GM18508 (cell line): ENCODE measurements at regions not wholly inside any gene's neighbourhood (a gene's known extent, or its start where the extent isn't known, plus 50 kb on each side); places are given as distances from the start of the nearest gene placed in this dataset.

Experiments
- ATAC-seq: cut with Tn5 transposase; IDR thresholded peaks from one replicate; pipeline ENCODE4 v1.9.1; 2021; ENCODE audit warnings: moderate number of reproducible peaks; ENCODE audit not compliant: insufficient read depth, unreplicated experiment

DNA sequence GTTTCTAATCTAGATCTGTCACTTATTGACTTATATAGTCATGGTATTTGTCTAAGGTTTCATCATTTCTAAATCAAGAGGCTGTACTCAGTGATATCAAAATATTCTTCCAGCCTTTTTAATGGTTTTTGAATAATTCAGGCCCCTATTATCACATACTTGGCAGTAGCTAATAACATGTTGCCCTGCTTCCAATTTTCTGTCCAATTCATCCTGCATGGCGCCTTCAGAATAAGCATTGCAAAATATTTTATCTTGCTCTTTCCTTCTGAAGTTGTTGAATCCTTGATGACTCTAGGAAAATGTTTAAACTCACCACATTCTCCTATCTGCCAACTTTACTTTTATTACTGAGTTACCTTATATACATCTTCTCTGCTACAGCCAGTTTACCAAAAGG lies 517.2 kb upstream of the B3GALT2 start:
- ATAC-seq = no peak

- no peak for ATAC-seq
These were observed 516.7 kb upstream of the B3GALT2 start for GRCh38 chr1:193703121-193703520.

DNA sequence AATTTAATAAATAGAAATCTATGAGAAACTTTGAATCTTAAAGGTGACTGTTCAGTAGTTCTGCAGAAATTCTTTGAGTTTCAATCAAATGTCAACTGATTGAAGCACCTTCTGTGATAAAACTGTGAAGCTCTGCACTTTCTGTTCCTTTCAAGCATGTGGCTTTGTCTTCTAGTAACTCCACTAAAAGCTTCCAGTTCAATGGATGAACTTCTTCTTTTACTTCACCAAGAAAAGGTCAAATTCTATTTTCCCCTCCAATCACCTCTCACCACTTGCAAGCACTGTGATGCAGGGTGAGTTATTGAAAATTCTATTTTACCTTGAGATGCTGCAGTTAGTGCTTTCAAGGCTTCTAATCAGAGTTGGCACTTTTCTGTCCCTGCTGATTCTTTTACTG lies 515.3 kb upstream of the B3GALT2 start:
- no peak for ATAC-seq

GRCh38 chr1:193700710-193701355 lies 514.4 kb upstream of the B3GALT2 start:
- no peak for ATAC-seq

GRCh38 chr1:193699261-193699660 lies 512.8 kb upstream of the B3GALT2 start:
- no peak for ATAC-seq

GRCh38 chr1:193697776-193698175 lies 511.4 kb upstream of the B3GALT2 start:
- no peak for ATAC-seq

DNA sequence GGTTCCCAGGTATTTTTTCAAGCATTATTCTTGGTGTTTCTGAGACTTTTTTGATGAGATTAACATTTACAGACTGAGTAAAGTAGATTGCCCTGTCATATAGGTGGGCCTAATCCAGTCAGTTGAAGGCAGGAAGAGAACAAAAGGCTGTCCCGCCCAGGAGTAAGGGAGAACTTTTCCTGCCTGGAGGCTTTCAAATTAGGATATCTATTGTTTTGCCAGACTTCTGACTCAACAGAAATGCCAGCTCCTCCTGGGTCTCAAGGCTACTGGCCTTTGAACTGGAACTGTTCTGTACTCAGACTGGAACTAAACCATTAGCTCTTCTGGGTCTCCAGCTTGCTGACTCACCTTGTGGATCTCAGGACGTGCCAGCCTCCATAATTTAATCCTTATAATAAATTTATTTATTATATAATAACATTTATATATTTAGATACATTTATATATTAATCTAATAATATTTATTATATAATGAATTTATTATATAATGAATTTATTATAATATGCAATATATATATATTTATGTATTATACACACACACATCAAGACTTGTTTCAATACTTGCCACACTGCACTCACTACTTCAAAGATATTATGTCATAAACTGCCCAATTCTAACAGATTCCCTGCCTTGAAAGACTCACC lies 510.8 kb upstream of the B3GALT2 start:
- no peak for ATAC-seq

GRCh38 chr1:193694741-193695140 lies 508.3 kb upstream of the B3GALT2 start:
- no peak for ATAC-seq

- no peak for ATAC-seq
These were observed 499.6 kb upstream of the B3GALT2 start for GRCh38 chr1:193685986-193686385.

DNA sequence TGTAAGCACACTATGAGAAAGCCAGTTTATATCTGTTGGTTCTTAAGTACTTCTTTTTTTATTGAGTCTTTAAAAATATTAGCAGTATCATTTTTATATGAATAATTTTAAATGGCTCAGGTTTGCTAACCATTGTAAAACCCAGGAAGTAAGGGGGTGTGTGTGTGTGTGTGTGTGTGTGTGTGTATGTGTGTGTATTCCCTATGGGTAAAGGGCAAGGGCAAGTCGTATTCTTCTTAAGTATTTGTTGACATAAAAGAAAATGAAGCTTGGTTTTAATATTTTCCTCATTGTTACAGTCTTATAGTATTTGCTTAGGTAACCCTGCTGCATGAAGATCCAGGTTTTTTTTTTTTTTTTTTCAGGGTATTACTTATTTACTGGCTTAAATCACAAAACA lies 495.0 kb upstream of the B3GALT2 start:
- ATAC-seq = no peak

- no peak for ATAC-seq
These were observed 494.5 kb upstream of the B3GALT2 start for GRCh38 chr1:193680924-193681316.

DNA sequence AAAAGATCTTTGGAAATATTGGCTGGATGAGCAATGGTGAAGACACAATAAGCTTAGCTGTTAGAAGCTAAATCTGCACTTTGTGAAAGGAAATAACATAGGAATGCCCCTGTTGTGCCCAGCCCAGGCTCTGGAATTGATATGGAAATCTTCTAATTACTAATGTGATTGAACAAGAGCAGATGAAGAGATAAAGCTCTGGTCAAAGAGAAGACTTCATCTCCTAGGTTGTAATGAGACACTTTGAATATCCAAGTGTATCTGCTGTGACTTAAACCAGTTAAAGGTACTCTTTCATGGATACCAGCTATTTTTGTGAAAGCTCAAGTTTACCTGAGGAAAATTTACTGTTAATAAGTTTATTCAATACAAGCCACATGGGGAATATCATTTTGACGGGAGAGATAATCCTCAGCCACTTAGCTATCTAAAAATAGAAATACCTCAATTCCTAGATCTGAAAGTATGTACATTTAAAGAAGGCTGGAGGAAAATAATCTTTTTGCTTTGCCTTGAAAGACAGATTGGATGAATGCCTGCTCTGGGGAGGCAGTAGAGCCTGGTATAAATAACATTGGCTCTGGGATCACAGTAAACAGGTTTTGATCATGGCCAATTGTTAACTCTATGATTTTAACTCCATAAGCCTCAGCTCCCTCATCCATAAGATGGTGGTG lies 494.0 kb upstream of the B3GALT2 start:
- no peak for ATAC-seq

DNA sequence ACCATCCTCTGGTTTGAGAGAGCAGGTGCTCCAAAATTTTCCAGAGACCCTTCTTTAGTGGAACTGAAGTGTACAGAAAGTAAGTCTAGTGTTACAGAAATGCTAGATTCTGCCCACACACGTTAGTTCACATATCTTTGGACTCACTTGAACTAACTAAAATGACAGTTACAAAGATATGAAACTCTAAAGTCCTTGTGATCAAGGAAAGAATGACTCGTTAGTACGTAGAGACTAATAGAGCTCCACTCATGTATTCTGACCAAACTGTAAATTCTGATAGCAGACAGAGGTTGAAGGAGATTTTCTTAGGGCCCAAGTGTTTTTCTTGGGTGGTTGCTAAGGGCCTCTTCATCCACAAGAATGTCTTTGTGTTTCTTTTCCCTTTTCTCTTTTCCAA lies 491.5 kb upstream of the B3GALT2 start:
- no peak for ATAC-seq

GRCh38 chr1:193676996-193677549 lies 490.7 kb upstream of the B3GALT2 start:
- no peak for ATAC-seq

DNA sequence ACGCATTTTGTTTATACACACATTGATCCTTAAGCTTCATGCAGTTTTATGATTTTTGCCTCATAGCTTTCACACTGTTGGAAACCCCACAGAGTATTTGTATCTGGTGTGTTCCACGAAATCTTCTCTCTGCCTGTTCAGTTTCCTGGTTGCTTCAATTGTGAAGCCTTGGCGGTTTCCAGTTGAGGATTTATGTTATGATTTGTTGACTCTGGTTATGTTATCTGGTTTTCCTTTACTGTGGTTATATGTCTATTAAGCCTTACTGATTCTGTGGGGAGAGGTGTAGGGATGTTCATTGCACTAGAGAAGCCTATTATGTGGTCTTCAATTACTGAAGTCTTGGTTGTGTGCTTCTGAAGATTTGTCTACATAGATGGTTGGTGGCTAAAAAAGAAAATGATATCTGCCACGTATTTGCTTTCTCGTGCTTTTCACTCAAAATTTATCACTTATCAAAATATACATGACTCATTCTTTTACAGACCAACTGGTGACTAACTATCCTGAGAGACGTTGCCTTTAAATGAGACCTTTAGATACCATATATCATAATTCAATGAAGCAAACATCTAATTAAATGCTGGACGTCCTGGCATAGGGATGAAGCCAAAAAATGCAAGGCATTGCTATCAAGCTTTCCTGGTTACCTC lies 488.0 kb upstream of the B3GALT2 start:
- no peak for ATAC-seq

- ATAC-seq = no peak
These were observed 480.2 kb upstream of the B3GALT2 start for GRCh38 chr1:193666485-193667083.

GRCh38 chr1:193663965-193664364 lies 477.6 kb upstream of the B3GALT2 start:
- no peak for ATAC-seq

DNA sequence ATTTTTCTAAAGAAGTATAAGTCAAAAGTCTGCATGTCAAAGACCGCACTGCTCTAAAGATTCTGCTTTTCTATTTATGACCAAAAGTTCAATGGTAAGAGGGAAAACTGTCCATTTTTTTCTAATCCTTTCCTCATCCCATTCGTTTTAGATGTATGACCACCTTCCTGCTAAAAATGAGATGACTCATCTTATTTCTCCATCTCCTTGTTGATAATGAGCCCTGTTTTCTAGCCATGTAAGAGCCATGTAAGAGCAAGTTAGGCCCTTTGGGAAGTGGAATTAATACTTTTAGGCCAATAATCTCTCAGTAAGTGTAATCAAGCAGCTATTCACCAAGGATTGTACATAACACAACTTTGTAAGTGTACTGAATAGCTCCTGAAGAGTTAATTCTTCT lies 475.6 kb upstream of the B3GALT2 start:
- no peak for ATAC-seq

GRCh38 chr1:193661385-193661784 lies 475.0 kb upstream of the B3GALT2 start:
- no peak for ATAC-seq

GRCh38 chr1:193660428-193660827 lies 474.0 kb upstream of the B3GALT2 start:
- no peak for ATAC-seq

- ATAC-seq = no peak
These were observed 472.3 kb upstream of the B3GALT2 start for GRCh38 chr1:193658691-193659090.
